ENCODE measurements at regions not wholly inside any gene's neighbourhood (a gene's known extent, or its start where the extent isn't known, plus 50 kb on each side); places are given as distances from the start of the nearest gene placed in this dataset.

DNA sequence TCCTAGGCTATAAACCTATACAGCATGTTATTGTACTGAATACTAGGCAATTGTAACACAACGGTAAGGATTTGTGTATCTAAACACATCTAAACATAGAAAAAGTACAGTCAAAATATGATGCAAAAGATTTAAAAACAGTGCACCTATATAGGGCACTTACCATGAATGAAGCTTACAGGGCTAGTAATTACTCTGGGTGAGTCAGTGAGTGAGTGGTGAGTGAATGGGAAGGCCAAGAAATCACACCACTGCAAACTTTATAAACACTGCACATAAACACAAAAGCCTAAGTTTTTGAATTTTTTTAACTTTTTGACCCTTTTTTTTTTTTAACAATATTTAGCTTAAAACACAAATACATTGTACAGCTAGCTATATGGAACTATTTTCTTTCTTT lies 204.7 kb upstream of the CTNNB1 start:
- TF ChIP-seq EZH2 (IDR thresholded peaks at IDR 0.05; ENCODE audit: insufficient read depth, poor library complexity, severe bottlenecking) (no peak), EZH2phosphoT487 (IDR thresholded peaks at IDR 0.05; ENCODE audit: insufficient read depth, low read depth) (no peak)
